ENCODE measurements at regions not wholly inside any gene's neighbourhood (a gene's known extent, or its start where the extent isn't known, plus 50 kb on each side); places are given as distances from the start of the nearest gene placed in this dataset.

GRCh38 chr14:49527221-49527620, 59.0 kb downstream of the RPS29 start:
- FAIRE-seq, result no peak
- no peak for DNase-seq (ENCODE audit: insufficient read length, low spot score)

DNA sequence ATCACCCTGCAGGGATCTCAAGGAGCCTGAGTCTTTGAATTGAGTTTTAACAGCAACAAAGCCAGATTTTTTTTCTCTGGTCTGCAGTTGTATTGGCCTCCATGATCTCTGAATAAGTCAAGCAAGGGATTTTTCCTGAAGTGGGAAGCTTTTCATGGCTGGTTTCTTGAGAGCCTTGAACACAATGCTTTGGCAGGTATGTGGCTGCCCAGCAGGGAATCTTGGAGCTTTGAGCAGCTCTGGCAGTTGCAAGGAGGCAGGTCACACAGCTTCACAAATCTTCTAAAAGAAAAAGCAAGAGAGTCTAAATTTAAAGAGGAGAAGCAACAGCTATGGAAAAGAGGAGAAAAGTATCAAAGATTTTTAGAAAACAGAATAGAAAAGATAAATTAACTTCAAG, 60.1 kb downstream of the RPS29 start:
- FAIRE-seq (no peak), DNase-seq (ENCODE audit: insufficient read length, low spot score) (no peak)

- FAIRE-seq (no peak), DNase-seq (ENCODE audit: insufficient read length, low spot score) (no peak)
These were observed 69.9 kb downstream of the RPS29 start for GRCh38 chr14:49516286-49516685.

GRCh38 chr14:49512571-49512970, 73.6 kb downstream of the RPS29 start:
- FAIRE-seq (no peak), DNase-seq (ENCODE audit: insufficient read length, low spot score) (no peak)

GRCh38 chr14:49512147-49512551, 74.0 kb downstream of the RPS29 start:
- FAIRE-seq, result no peak

GRCh38 chr14:49508124-49508523, 78.1 kb downstream of the RPS29 start:
- no peak for DNase-seq (ENCODE audit: insufficient read length, low spot score)
- FAIRE-seq, result no peak

More at GRCh38 chr14:49512147-49512551, 74.0 kb downstream of the RPS29 start:
- no peak for DNase-seq (ENCODE audit: insufficient read length, low spot score)

GRCh38 chr14:49506650-49507049, 79.5 kb downstream of the RPS29 start:
- DNase-seq (ENCODE audit: insufficient read length, low spot score), result no peak
- FAIRE-seq, result no peak

- DNase-seq (ENCODE audit: insufficient read length, low spot score), result no peak
- FAIRE-seq, result no peak
These were observed 81.0 kb downstream of the RPS29 start for GRCh38 chr14:49505041-49505766.

- FAIRE-seq, result peak; percentile 78
- peak; percentile 34 for DNase-seq (ENCODE audit: insufficient read length, low spot score)
These were observed 88.3 kb downstream of the RPS29 start for GRCh38 chr14:49497725-49498348.

GRCh38 chr14:49497267-49497666, 88.9 kb downstream of the RPS29 start:
- FAIRE-seq, result no peak
- no peak for DNase-seq (ENCODE audit: insufficient read length, low spot score)

GRCh38 chr14:49494836-49495235, 91.3 kb downstream of the RPS29 start:
- FAIRE-seq (no peak), DNase-seq (ENCODE audit: insufficient read length, low spot score) (no peak)

- no peak for FAIRE-seq
- DNase-seq (ENCODE audit: insufficient read length, low spot score), result no peak
These were observed 92.6 kb downstream of the RPS29 start for GRCh38 chr14:49493557-49493956.

GRCh38 chr14:49492151-49492550, 94.0 kb downstream of the RPS29 start:
- FAIRE-seq, result no peak
- DNase-seq (ENCODE audit: insufficient read length, low spot score), result no peak

DNA sequence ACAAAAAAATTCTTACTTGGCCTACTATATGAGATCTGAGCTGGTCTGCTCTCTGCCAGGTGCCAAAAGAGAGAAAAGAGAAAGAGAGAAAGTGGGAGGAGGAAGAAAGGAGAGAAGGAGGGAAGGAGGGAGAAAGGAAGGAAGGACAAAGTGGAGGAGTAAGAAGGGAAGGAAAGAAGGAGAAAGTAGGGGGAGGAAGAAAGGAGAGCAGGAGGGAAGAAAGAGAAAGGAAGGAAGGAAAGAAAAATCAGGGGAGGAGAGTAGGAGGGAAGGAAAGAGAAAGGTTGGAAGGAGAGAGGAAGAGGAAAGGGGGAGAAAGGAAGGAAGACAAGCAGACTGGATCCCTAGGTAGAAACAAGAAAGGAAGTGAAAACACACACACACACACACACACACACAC, 96.8 kb downstream of the RPS29 start:
- no peak for DNase-seq (ENCODE audit: insufficient read length, low spot score)
- FAIRE-seq, result no peak

DNA sequence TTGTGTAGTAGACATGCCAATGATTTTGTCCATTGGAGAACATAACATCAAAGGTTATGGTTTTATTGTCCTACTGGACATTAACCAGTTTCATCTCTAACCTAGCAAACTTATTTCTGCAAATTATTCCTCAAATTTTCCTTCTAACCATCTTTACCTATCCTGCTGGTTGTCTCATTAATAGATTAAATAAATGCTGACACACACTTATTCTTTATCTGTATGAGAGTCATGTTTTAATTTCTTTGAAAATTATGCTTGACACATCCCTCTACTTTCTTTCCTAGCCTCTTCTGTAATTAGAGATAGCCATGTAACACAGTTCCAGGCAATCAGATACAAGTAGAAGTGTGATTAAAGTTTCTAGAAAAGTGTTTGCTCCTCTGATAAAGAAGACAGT, 98.9 kb downstream of the RPS29 start:
- no peak for FAIRE-seq

GRCh38 chr14:49485290-49485689, 100.9 kb downstream of the RPS29 start:
- FAIRE-seq (no peak), DNase-seq (ENCODE audit: insufficient read length, low spot score) (no peak)

More for the DNA sequence above, 98.9 kb downstream of the RPS29 start:
- no peak for DNase-seq (ENCODE audit: insufficient read length, low spot score)

DNA sequence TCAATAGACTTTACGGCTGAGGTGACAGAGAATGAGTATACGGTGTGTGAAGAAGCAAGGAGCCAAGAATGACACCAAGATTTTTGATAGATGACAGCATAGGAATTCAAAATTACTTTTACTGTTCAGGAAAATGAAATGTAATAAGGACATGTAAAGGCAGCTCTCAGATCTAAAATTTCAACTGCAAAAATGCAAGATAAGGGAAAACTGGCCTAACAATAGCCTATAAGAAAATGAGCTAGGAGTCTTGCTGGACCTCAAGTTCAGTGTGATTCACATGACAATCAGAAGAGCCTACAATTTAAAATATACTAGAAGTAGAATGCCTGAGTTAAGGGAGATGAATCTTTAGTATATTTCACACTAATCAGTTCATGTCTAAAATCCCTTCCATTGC, 102.0 kb downstream of the RPS29 start:
- FAIRE-seq (no peak), DNase-seq (ENCODE audit: insufficient read length, low spot score) (no peak)

DNA sequence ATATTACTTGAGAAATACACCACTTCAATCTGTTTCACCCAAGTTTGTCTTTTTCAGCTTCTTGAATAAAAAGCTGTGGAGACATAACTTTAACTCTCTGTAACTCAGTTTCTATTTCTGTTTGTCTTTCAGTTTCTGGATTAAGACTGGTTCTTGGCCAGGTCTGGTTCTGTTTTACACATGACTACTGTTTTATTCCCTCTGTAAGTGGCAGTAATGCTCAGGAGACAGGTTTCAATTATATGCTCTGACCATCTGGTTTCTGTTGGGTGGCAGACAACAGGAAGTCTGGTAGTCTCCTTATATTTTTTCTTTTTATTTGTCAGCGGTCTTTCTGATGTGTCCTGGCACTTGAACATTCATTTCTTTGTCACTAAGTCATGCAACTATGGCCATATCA, 102.9 kb downstream of the RPS29 start:
- peak; percentile 83 for FAIRE-seq
- no peak for DNase-seq (ENCODE audit: insufficient read length, low spot score)

GRCh38 chr14:49480979-49481498, 105.1 kb downstream of the RPS29 start:
- no peak for FAIRE-seq
- no peak for DNase-seq (ENCODE audit: insufficient read length, low spot score)

DNA sequence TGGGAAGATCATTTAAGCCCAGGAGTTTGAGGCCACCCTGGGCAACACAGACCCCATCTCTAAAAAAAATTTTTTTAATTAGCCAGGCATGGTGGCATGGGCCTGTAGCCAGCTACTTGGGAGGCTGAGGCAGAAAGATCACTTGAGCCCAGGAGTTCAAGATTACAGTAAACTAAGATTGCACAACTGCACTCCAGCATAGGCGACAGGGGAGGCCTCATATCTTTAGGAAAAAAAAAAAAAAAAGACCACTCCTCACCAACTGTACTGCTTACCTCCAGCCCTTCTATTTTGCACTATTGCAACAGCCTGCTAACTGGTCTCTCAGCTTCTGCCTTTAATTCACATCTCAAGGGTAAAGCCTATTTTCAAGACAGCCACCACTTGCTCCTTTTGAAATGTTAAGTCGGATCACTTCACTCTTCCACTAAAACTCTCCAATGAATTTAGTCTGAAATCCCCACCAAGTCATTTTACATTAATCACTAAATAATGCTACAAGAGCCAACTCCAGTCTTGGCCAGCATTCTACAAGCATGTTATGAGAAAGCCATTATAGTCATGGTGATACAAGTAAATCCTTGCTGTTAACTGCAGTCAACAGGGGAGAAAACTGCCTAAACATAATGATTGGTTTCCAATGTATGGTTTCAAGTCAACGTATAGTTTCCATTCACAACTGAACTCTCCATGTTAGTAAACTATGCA, 106.0 kb downstream of the RPS29 start:
- FAIRE-seq (no peak), DNase-seq (ENCODE audit: insufficient read length, low spot score) (no peak)

DNA sequence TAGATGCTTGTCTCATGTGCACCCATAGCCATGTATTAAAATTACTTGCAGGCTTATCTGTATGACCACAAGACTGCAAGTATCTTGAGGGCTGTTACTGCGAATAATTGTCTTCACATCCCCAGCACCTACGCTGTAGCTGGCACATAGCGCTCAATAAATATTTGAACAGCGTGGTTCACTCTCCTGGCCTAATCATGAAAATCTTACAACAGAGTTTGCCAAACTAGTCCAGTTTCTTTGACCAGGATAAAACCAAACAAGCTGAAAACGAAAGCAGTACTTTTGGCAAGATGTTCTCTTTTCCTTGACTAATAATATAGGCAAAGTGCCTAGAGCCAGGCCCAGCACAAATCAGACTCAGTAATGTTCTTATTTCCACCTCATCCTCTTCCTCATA, 106.7 kb downstream of the RPS29 start:
- no peak for FAIRE-seq
- DNase-seq (ENCODE audit: insufficient read length, low spot score), result no peak

DNA sequence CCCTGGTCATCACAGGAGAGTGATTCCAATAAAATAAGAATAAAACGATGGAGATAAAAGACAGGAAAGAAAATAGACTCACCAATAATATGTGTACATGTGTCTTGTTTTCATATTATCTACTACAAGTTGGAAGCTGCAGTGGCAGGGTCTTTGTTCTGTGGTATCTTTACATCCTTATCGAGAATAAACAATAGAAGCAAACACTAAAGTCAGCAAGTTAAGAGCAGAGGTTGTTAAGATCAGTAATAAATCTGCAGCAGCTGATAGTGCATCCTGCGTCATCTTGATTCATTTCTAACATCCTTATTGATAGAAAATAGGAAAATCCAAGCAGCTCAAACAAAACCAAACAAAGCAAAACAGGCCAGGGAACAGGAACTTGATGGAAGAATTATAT, 107.4 kb downstream of the RPS29 start:
- FAIRE-seq, result no peak
- DNase-seq (ENCODE audit: insufficient read length, low spot score), result no peak

All from GM19239 (cell line).